H1 (cell line): ENCODE measurements at regions not wholly inside any gene's neighbourhood (a gene's known extent, or its start where the extent isn't known, plus 50 kb on each side); places are given as distances from the start of the nearest gene placed in this dataset.

ENCODE experiments used
- JUN ChIP-seq: IDR thresholded peaks from 2 replicates; pipeline ENCODE4 v1.6.1; 2011; ENCODE audit warnings: low read depth, mild to moderate bottlenecking, improper control_type of control experiment, low read length

- TF ChIP-seq JUN: no peak
Observed at GRCh38 chr16:85361441-85362118, 249.3 kb upstream of the CIBAR2 start (continued).
